ENCODE measurements at regions not wholly inside any gene's neighbourhood (a gene's known extent, or its start where the extent isn't known, plus 50 kb on each side); places are given as distances from the start of the nearest gene placed in this dataset.

- TF ChIP-seq, protein P1, sequence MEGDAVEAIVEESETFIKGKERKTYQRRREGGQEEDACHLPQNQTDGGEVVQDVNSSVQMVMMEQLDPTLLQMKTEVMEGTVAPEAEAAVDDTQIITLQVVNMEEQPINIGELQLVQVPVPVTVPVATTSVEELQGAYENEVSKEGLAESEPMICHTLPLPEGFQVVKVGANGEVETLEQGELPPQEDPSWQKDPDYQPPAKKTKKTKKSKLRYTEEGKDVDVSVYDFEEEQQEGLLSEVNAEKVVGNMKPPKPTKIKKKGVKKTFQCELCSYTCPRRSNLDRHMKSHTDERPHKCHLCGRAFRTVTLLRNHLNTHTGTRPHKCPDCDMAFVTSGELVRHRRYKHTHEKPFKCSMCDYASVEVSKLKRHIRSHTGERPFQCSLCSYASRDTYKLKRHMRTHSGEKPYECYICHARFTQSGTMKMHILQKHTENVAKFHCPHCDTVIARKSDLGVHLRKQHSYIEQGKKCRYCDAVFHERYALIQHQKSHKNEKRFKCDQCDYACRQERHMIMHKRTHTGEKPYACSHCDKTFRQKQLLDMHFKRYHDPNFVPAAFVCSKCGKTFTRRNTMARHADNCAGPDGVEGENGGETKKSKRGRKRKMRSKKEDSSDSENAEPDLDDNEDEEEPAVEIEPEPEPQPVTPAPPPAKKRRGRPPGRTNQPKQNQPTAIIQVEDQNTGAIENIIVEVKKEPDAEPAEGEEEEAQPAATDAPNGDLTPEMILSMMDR (IDR thresholded peaks at IDR 0.05) = no peak
- TF ChIP-seq POLR2AphosphoS5 (IDR thresholded peaks at IDR 0.05) (no peak), POLR2A (IDR thresholded peaks at IDR 0.05) (no peak), EP300 (IDR thresholded peaks at IDR 0.05) (no peak)
Observed at GRCh38 chrX:447052-447451, 60.3 kb upstream of the PPP2R3B start.

All from upper lobe of left lung (tissue), 4 donors.